Prostate gland (tissue), 2 donors: ENCODE measurements at regions not wholly inside any gene's neighbourhood (a gene's known extent, or its start where the extent isn't known, plus 50 kb on each side); places are given as distances from the start of the nearest gene placed in this dataset.

Experiments
- CTCF ChIP-seq, 4 experiments: fragments of 200-600 bp in 2 of 4; fragments of 450-650 bp in 2 of 4; sonication (generic) in 2 of 4; IDR thresholded peaks; 1 replicate in 3 of 4; 2 replicates in 1 of 4; pipeline ENCODE4 v1.5.1; 2016 to 2019; ENCODE audit warnings: antibody characterized with exemption in 4 of 4, mild to moderate bottlenecking in 2 of 4, moderate library complexity in 2 of 4
- POLR2A ChIP-seq: fragments of 450-650 bp; IDR thresholded peaks from one replicate; pipeline ENCODE4 v1.6.1; 2016; ENCODE audit warnings: antibody characterized with exemption, mild to moderate bottlenecking
- POLR2AphosphoS5 ChIP-seq: sonication (generic); formaldehyde crosslinking; IDR thresholded peaks from one replicate; pipeline ENCODE4 v1.6.1; 2017; ENCODE audit warnings: antibody characterized with exemption

GRCh38 chr22:48075604-48076003 lies 1313.2 kb downstream of the TBC1D22A start:
- no peak for TF ChIP-seq CTCF (IDR thresholded peaks at IDR 0.05)
- no peak for TF ChIP-seq POLR2AphosphoS5
- TF ChIP-seq POLR2A = no peak
